GM23248 (cell line): ENCODE measurements at regions not wholly inside any gene's neighbourhood (a gene's known extent, or its start where the extent isn't known, plus 50 kb on each side); places are given as distances from the start of the nearest gene placed in this dataset.
A peak's percentile ranks its signal among the peaks of the same experiment; 100 is the strongest.
"Not testable (repeated sequence)": the region's sequence is repeated elsewhere in the genome, so short reads cannot be mapped to it uniquely, and the experiment has no call there.

Source experiments
- DNase-seq: peaks from one replicate; pipeline ENCODE4 v3.0.0-alpha.2; 2015
- H2AFZ ChIP-seq: fragments of 200-600 bp; sonication (generic); 2 replicates; pipeline ENCODE4 v1.6.1; 2016; ENCODE audit warnings: antibody characterized with exemption
- H3F3A ChIP-seq: fragments of 200-600 bp; sonication (generic); 2 replicates; pipeline ENCODE4 v1.6.1; 2016; ENCODE audit warnings: mild to moderate bottlenecking, antibody characterized with exemption, mixed run types; ENCODE audit not compliant: insufficient read depth
- H3K27ac ChIP-seq: fragments of 200-600 bp; sonication (generic); 2 replicates; pipeline ENCODE4 v1.5.1; 2016; ENCODE audit warnings: mild to moderate bottlenecking
- H3K27me3 ChIP-seq: fragments of 200-600 bp; sonication (generic); replicated peaks from 2 replicates; pipeline ENCODE4 v1.6.1; 2016; ENCODE audit warnings: mild to moderate bottlenecking; ENCODE audit not compliant: insufficient read depth
- H3K36me3 ChIP-seq: fragments of 200-600 bp; sonication (generic); 2 replicates; pipeline ENCODE4 v1.6.1; 2016; ENCODE audit warnings: low read depth, mild to moderate bottlenecking
- H3K4me1 ChIP-seq: fragments of 200-600 bp; sonication (generic); 2 replicates; pipeline ENCODE4 v1.6.1; 2016; ENCODE audit warnings: mild to moderate bottlenecking; ENCODE audit not compliant: insufficient read depth
- H3K4me2 ChIP-seq: fragments of 200-600 bp; sonication (generic); one replicate; pipeline ENCODE4 v1.6.1; 2016; ENCODE audit warnings: mild to moderate bottlenecking; ENCODE audit not compliant: unreplicated experiment
- H3K4me3 ChIP-seq: fragments of 200-600 bp; sonication (generic); 2 replicates; pipeline ENCODE4 v1.5.1; 2016; ENCODE audit warnings: mild to moderate bottlenecking
- H3K79me2 ChIP-seq: fragments of 200-600 bp; sonication (generic); 2 replicates; pipeline ENCODE4 v1.6.1; 2016; ENCODE audit warnings: mild to moderate bottlenecking; ENCODE audit not compliant: insufficient read depth
- H3K9ac ChIP-seq: fragments of 200-600 bp; sonication (generic); 2 replicates; pipeline ENCODE4 v1.6.1; 2016; ENCODE audit warnings: mild to moderate bottlenecking
- H3K9me2 ChIP-seq: fragments of 200-600 bp; sonication (generic); 2 replicates; pipeline ENCODE4 v1.6.1; 2016; ENCODE audit warnings: mixed run types, mild to moderate bottlenecking, moderate library complexity; ENCODE audit not compliant: insufficient read depth
- H3K9me3 ChIP-seq: fragments of 200-600 bp; sonication (generic); one replicate; pipeline ENCODE4 v1.6.1; 2017; ENCODE audit warnings: low read depth
- H4K20me1 ChIP-seq: fragments of 200-600 bp; sonication (generic); 2 replicates; pipeline ENCODE4 v1.6.0; 2016; ENCODE audit not compliant: insufficient read depth
- EZH2 ChIP-seq: fragments of 200-600 bp; sonication (generic); IDR thresholded peaks from 2 replicates; pipeline ENCODE4 v1.6.1; 2018; ENCODE audit warnings: antibody characterized with exemption, mild to moderate bottlenecking; ENCODE audit not compliant: insufficient read depth, poor library complexity, severe bottlenecking
- EZH2phosphoT487 ChIP-seq: fragments of 200-600 bp; sonication (generic); IDR thresholded peaks from 2 replicates; pipeline ENCODE4 v1.6.1; 2018; ENCODE audit warnings: antibody characterized with exemption, moderate library complexity, mild to moderate bottlenecking, low read depth; ENCODE audit not compliant: insufficient read depth
- WGBS, 2 experiments: methylation state at CpG; one replicate each; pipeline ENCODE4 v1.1.6; 2015 to 2017; ENCODE audit warnings: low lambda C conversion rate in 2 of 2, low coverage in 1 of 2; ENCODE audit errors: missing lambda C conversion rate in 2 of 2; 5-methylcytosine and 5-hydroxymethylcytosine counted together
- in situ Hi-C: fragments of 300-500 bp; cut with MboI; formaldehyde crosslinking; loops from 2 replicates; pipeline ENCODE4 v1.15.0; 2020

DNA sequence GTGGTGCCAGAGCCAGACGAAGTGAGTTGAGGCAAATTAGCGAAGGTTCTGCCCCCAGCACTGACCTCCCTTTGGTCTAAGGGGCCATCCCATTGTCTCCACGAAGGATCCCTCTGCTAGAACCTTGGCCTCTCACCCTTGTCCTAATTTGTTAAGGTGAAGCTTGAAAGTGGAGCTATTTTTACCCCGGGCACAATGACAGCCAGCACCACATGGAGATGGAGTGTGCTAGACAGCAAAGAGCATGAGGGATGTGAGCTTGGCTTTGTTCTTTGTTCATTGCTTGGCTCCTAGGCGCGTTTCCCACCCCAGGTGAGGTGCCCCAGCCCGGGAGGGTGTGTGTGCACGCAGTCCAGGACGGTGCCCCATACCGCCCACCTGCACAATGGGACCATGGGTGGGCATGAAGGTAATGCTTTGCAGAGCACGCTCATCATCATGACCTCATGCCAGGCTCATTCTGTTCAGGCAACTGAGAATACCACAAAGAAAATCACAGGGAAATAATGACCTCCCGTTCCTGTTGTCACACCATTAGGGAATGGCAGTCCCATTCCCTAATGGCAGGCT is 361.0 kb upstream of the FZD8 start:
- no peaks in the 10 kb centered on the region for H3K9me2 ChIP-seq
- no peak overlapping the region for H3K4me3 ChIP-seq
- in situ Hi-C loops, result no loop called here
- no peaks in the 10 kb centered on the region for H3K79me2 ChIP-seq
- no peak overlapping the region for H3K27ac ChIP-seq
- H3K36me3 ChIP-seq, result no peaks in the 10 kb centered on the region
- H3K27me3 ChIP-seq, result no peaks in the 10 kb centered on the region
- H3K9me3 ChIP-seq, result no peaks in the 10 kb centered on the region
- H3K4me1 ChIP-seq, result no peaks in the 10 kb centered on the region
- no peaks in the 10 kb centered on the region for H3F3A ChIP-seq
- 62 to 63% methylated on average over 12 of the region's 12 CpGs for WGBS, 2 experiments
- H4K20me1 ChIP-seq, result no peaks in the 10 kb centered on the region
- no peak overlapping the region for H3K4me2 ChIP-seq
- DNase-seq, result no peak
- H2AFZ ChIP-seq, result no peak overlapping the region
- TF ChIP-seq EZH2 (no peak), EZH2phosphoT487 (no peak)
- H3K9ac ChIP-seq, result no peak overlapping the region

DNA sequence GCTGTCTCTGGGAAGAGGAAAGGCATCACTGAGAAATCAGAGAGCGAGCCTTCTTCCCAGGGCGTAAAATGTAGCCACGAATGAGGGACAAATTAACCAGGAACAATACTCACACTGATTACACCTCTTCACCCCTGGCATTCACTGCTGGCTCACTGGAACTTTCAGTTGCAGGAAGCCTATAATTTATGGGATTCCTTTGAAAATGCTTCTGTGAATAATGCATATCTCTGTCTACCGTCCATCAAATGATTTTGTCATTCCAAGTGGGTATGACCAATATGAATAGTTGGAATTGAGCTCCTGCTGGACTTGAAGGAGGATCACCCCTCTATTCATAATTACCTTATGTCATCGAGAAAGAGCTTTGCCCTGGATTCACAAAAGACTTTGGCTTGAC is 360.3 kb upstream of the FZD8 start:
- Histone ChIP-seq H3K4me3 (no peak overlapping the region), H3K4me1 (no peaks in the 10 kb centered on the region), H3K4me2 (no peak overlapping the region), H3K79me2 (no peaks in the 10 kb centered on the region), H3K27ac (no peak overlapping the region), H3F3A (no peaks in the 10 kb centered on the region), H3K9me3 (no peaks in the 10 kb centered on the region), H3K9ac (no peak overlapping the region), H2AFZ (no peak overlapping the region), H4K20me1 (no peaks in the 10 kb centered on the region), H3K9me2 (no peaks in the 10 kb centered on the region), H3K36me3 (no peaks in the 10 kb centered on the region), H3K27me3 (no peaks in the 10 kb centered on the region)
- no peak for DNase-seq
- 75 to 78% methylated on average over 5 of the region's 5 CpGs for WGBS, 2 experiments
- TF ChIP-seq EZH2 (no peak), EZH2phosphoT487 (no peak)
- in situ Hi-C loops, result no loop called here

DNA sequence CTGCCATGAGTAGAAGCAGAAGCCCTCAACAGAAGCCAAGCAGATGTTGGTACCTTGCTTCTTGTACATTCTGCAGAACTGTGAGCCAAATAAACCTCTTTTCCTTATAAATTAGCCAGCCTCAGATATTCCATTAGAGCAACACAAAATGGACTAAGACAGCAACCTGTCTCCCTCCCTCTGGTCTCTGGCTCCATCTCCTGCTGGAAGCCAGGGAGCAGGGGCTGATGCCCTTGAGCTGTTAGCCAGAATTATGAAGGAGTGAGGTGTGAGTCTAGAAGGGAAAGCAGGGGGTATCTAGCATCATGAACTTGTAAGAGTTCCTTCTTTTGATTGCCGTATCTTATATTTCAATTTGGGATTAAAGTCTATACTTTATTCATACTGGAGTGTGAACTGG is 358.7 kb upstream of the FZD8 start:
- 43 to 50% methylated on average over 1 of the region's 1 CpG for WGBS, 2 experiments
- H3K36me3 ChIP-seq, H3K4me1 ChIP-seq, H4K20me1 ChIP-seq, H2AFZ ChIP-seq, H3K9me2 ChIP-seq, H3K27ac ChIP-seq, H3K9ac ChIP-seq, in situ Hi-C loops, DNase-seq, H3K27me3 ChIP-seq, H3K4me2 ChIP-seq, H3K4me3 ChIP-seq, H3F3A ChIP-seq, H3K79me2 ChIP-seq, H3K9me3 ChIP-seq: not testable (repeated sequence)

DNA sequence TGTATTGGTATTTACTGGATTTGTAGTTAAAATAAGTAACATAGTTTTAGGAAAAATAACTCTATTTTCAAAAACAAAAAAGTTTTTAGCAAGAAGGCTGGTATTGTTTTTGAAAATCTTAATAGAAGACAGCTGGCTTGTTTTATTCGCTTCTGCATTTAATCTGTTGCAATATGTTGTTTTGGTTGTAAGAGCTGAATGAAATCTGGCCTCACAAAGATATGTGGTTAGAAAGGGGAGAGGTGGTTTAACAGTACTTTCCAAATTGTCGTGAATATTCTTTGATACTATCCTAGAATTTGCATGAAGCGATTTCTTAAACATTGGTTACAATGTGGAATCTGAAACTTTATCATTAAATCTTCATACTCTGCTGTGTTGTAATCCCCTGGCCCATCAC is 355.9 kb upstream of the FZD8 start:
- TF ChIP-seq EZH2, result no peak
- no peak for TF ChIP-seq EZH2phosphoT487
- peak; percentile 7 for DNase-seq
- H3F3A ChIP-seq, result no peaks in the 10 kb centered on the region
- H3K27me3 ChIP-seq, result 0 out of 2 replicates have a peak, but pooled peaks cover 6% of the 10 kb centered on the region
- in situ Hi-C loops, result no loop called here
- no peaks in the 10 kb centered on the region for H3K9me3 ChIP-seq
- no peaks in the 10 kb centered on the region for H4K20me1 ChIP-seq
- H3K79me2 ChIP-seq, result no peaks in the 10 kb centered on the region
- WGBS, 2 experiments, result 13 to 16% methylated on average over 3 of the region's 3 CpGs
- H3K9ac ChIP-seq, result no peak overlapping the region
- no peak overlapping the region for H3K4me3 ChIP-seq
- H3K4me1 ChIP-seq, result no peaks in the 10 kb centered on the region
- H3K27ac ChIP-seq, result no peak overlapping the region
- no peak overlapping the region for H3K4me2 ChIP-seq
- no peaks in the 10 kb centered on the region for H3K9me2 ChIP-seq
- no peaks in the 10 kb centered on the region for H3K36me3 ChIP-seq
- H2AFZ ChIP-seq, result no peak overlapping the region

DNA sequence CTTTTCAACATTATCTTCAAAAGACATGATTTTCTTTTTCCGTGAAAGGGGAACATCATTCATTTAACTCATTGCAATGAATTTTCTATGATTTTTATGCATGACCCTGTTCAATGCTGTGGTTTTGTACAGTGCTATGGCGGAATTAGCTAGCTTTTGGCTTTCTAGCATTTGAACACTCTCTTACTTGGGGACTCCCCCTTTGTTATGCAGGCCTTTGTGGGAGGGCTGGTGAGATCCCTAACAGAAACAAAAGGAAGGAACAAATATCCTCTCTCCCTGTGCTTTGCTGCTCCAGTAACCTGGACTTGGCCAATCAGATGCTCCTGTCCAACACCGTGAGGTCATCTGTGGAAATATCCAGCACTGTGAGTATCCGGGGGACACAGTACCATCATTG is 353.4 kb upstream of the FZD8 start:
- no peak for DNase-seq
- H3K79me2 ChIP-seq, result no peaks in the 10 kb centered on the region
- no peaks in the 10 kb centered on the region for H3K4me1 ChIP-seq

More for the DNA sequence above, 353.4 kb upstream of the FZD8 start:
- Histone ChIP-seq H3K27ac (no peak overlapping the region), H3F3A (no peaks in the 10 kb centered on the region), H3K4me2 (no peak overlapping the region), H3K36me3 (no peaks in the 10 kb centered on the region), H2AFZ (no peak overlapping the region), H3K9me3 (no peaks in the 10 kb centered on the region), H3K27me3 (0 out of 2 replicates have a peak, but pooled peaks cover 6% of the 10 kb centered on the region), H3K9ac (no peak overlapping the region), H3K9me2 (no peaks in the 10 kb centered on the region), H3K4me3 (no peak overlapping the region), H4K20me1 (no peaks in the 10 kb centered on the region)
- no peak for TF ChIP-seq EZH2
- no peak for TF ChIP-seq EZH2phosphoT487
- 64 to 68% methylated on average over 4 of the region's 4 CpGs for WGBS, 2 experiments
- in situ Hi-C loops, result no loop called here
